GM19025 (cell line): ENCODE measurements at regions not wholly inside any gene's neighbourhood (a gene's known extent, or its start where the extent isn't known, plus 50 kb on each side); places are given as distances from the start of the nearest gene placed in this dataset.

Experiments used
- ATAC-seq: cut with Tn5 transposase; IDR thresholded peaks from one replicate; pipeline ENCODE4 v1.9.1; 2021; ENCODE audit warnings: mild to moderate bottlenecking, low read depth, moderate library complexity; ENCODE audit not compliant: unreplicated experiment

DNA sequence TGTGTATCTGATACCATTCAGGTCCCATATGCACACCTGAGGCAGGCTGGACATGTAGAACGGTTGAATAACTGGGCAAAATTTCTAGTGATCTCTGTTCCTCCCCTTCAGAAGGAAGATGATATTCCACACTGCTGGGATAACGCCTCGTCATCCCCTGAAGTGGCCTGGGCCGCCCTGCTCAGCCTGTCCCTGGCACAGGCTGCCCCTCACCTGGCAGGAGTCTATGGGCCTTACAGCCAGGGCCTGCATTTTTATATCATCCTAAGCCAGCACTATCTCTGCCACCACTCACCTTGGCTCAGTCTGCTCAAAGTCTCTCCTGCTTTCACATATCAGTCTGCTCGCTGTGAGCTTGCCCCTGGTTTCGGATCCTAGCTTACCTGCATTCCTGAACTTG is 209.2 kb downstream of the CSNK2A3 start:
- ATAC-seq, result no peak

DNA sequence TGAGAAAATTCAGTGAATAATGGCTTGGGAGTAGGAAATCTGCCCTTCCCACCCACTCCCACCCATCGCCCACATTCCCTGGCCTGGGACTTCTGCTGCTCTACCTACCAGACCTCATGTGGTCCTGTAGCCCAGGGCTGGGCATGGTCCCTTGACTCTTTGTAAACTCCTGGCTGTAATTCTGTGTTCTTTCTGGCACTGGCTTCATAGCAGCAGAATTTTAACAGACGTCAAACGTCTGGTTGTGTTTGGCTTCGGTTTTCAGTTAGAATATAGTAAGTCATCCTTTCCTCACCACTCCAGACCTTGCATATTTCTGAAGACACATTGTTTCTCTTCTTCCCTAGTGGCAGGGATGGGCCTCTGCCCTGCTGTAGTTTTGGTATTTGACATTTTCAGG is 210.6 kb downstream of the CSNK2A3 start:
- no peak for ATAC-seq

DNA sequence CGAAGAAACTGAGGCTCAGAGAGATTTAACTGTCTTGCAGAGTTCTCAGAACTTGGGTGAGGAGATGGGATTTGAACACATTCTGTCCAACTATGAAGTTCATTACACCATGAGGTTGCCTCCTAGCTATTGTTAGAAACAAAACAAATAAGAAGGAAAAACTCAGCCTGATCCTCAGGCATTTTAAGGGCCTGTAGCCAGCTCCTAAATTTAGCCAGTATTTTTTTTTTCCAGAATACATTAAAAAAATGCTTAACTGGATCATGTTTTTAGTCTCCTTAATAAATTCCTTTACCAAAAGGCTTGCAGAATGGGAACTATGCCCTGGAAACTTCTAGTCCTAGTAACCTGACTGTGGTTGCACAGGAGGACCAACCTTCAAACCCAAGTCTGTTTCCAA is 212.0 kb downstream of the CSNK2A3 start:
- ATAC-seq, result no peak

DNA sequence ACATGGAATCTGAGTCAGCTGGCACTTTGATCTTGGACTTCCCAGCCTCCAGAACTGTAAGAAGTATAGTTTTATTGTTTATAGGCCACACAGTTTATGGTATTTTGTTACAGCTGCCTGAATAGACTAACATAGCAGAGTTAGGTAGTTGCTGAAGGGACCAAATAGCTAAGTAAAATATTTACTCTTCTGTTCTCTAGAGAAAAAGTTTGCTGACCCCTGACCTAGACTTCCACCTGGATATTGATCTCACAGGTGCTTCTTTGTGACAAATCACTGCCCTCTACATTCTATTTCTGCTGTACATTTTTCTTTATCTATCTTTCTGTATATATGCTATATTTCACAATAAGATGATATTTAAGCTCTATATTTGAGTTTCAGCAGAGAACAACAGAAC is 212.5 kb downstream of the CSNK2A3 start:
- no peak for ATAC-seq

DNA sequence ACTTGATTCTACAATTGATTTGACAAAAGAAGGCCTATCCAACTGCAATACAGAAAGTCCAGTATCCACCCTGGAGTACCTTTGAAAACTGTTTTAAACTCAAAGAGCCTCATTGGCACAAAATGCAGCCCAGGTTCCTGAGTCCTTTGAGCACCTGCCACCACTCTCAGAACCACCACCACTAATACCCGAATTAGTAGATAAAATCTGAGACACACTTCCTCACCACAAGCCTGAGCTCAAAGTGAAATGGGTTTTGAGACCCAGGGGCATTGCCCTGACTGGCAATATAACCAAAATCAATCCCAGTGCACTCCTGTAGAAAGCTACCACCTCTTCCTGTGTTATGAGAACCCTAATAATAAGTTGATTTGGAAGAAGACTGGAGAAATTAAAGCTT is 215.7 kb downstream of the CSNK2A3 start:
- ATAC-seq, result no peak

DNA sequence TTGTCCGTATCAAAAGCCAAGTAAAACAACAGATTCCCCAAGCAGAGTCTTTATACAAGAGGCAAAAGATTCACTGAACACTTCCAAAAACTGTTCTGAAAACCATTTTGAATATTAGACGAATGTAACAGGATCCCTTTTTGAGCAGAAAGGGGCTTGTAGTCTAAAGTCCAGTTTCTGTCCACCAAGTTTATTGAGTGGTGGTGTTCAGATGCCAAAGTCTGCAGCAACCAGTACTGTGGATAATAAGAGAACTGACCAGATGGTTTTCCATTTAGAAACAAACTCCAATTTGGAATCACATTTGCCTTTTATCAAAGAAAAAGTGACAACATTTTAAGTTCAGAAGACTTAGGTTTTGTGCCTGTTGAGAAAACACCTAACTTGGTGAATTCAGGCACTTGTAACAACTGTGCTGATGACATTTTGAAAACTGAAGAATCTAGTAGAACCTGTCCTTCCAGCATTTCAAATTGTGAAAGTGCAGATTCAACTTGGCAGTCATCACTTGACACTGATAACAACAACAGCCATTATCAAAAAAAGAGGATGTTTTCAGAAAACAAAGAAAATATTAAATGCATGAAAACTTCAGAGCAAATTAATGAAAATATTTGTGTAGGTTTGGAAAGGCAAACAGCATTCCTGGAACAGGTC is 217.1 kb downstream of the CSNK2A3 start:
- no peak for ATAC-seq

DNA sequence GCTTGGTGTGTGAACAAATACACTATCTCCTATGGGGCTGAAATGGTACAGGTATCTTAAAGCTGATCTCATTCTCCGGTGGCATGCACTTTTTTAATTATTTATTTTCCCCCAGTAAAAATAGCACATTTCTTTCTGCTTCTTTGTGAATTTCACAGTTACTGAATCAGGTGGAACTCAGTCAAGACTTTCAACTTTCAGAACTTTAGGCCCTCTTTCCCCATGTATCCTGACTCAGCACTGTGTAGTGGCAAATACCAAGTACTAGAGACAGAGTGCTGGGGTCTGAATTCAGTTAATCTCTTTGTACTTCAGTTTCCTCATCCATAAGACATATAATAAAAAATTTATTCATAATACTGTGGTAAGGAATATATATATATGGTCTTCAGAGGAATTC is 223.9 kb downstream of the CSNK2A3 start:
- no peak for ATAC-seq

DNA sequence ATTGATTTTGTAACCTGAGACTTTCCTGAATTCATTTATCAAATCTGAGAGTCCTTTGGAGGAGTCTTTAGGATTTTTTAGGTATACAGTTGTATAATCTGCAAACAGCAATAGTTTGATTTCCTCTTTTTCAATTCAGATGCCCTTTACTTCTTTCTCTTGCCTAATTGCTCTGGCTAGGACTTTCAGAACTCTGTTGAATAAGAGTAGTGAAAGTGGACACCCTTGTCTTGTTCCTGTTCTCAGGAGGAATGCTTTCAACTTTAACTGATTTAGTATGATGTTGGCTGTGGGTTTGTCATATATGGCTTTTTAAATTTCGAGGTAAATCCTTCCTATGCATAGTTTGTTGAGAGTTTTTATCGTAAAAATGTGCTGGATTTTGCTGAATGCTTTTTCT is 227.4 kb downstream of the CSNK2A3 start:
- no peak for ATAC-seq

DNA sequence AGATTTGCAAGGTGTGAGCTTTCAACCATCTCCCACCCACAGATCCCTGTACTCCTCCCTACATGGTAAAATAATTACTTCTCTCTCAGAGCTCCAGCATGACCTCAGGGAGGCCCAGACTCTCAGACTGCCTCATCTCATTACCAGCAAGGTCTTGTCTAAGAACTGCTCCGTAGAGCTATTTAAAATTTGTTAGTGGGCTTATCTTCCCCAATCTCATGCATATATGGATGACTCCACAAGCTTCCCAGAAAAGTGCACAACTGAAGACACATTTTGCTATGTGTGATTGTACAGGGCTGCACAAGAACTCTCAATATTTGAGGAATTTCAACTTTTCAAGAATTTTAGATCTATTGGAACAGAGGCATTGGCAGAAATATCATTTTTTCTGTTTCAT is 230.3 kb downstream of the CSNK2A3 start:
- ATAC-seq, result no peak

DNA sequence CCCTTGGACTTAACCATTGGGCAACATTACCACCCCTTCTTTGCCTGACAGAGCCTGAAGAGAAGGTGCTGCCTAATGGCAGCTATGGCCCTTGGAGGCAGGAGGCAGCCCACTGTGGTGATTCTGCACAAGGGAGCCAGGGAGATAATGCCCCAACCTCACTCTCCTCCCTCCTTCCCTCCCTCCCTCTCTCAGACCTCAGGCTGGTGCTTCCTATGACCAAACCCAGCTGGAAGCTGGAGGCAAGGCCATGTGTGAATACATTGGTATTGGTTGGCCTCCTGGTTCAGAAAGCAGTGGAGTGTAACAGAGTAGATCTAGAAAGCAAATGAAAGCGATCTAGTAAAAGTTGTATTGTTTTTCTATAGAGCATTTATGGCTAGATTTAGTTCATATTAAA is 233.1 kb downstream of the CSNK2A3 start:
- no peak for ATAC-seq

DNA sequence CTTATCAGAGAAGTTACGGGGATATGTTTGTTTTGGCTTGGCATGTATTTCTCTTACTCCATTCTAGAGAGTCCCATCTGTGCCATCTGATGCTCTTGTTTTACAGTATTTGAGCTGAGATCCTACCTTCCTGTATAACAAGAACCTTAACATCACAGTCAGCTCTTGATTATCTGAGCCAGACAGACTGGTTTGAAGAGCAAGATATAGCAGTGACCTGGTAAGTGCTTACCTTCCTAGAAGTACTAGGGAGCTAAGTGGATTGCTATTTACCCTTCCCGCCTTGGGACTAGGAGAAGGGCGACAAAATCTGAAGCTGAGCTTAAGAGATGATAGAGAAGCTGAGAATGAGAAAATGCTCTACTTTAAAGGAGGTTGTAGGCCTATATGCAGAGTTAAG is 235.3 kb downstream of the CSNK2A3 start:
- ATAC-seq, result no peak

DNA sequence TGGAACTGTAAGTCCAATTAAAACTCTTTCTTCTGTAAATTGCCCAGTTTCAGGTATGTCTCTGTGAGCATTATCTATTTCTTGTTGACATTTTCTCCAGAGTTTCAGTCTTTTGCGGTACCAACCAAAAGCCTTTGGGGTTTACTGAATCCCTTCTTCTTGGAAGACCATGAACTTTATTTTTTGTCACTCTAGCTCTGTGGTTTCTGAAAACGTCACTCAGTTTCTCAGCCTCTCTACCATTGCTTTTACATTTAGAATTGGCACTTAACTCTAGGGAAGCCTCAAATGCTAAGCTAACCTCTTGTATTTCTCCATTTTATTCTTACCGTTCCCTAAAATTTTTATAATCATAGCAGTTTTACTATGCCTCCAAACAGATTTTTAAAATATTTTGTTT is 237.6 kb downstream of the CSNK2A3 start:
- ATAC-seq, result no peak

DNA sequence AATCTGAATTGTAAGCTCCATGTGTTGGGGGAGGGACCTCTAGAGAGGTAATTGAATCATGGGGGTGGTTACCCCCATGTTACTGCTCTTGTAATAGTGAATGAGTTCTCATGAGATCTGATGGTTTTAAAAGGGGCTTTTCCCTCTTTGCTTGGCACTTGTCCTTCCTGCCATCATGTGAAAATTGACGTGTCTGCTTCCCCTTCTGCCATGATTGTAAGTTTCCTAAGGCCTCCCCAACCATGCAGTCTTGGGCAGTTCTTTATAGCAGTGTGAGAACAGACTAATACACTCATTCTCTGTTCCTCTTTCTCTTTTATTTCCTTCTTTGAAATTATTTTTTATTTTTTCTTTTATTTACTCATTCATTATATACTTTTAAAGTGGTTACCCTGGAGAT is 239.4 kb downstream of the CSNK2A3 start:
- no peak for ATAC-seq

DNA sequence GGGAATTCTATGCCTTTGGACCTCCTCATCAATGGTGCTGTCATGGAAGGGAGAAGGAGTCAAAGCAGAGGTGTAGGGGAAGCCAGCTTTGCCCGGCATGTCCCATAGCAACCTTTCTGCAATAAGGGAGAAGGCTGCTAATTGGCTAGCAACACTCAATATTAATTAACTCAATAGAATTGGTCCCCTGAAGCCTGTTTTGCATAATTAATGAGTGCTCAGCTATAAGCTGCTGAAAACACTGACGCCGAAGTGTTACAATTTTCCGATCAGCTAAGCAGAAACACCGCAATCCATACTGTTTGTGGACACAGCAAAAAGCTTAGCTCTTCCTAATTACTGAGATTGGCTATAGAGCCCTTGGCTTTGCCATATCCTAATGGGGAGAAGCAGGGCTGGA is 245.0 kb downstream of the CSNK2A3 start:
- no peak for ATAC-seq

DNA sequence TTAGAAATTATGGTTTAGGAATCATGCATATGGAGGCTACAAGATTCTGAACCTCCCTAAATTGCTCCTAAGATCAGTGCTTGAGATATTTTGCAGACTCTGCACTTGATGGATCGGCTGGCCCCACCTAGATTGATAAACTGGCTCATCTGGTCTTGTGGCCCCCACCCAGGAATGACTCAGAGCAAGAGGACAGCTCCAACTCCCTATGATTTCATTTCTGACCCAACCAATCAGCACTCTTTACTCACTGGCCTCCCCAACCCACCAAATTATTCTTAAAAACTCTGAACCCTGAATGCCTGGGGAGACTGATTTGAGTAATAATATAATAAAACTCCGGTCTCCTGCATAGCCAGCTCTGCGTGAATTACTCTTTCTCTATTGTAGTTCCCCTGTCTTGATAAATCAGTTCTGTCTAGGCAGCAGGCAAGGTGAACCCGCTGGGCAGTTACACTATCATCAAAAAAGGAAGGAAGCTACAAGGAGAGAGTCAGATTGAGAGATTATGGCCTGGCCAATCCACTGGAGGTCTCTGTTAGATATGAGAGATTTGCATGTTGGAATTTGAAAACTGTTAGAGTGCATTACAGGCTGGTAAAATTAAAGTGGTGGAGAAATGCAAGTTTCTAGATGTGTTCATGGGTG is 245.8 kb downstream of the CSNK2A3 start:
- ATAC-seq, result no peak

DNA sequence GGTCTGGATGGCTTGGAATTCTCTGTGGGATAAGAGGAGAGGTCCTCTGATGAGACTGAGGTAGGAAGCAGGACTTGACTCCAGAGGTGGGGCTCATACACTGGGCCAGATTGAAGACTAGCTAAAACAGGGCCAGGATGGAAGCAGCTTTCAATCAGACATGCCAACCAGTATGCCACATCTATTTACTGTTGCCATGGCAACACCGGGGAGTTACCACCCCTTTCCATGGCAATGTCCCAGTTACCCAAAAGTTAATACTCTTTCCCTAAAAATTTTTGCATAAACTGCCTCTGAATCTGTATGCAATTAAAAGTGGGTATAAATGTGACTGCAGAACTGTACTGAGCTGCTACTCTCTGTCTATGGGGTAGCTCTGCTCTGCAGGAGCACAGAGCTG is 247.5 kb upstream of the ZBED5 start:
- ATAC-seq, result no peak

DNA sequence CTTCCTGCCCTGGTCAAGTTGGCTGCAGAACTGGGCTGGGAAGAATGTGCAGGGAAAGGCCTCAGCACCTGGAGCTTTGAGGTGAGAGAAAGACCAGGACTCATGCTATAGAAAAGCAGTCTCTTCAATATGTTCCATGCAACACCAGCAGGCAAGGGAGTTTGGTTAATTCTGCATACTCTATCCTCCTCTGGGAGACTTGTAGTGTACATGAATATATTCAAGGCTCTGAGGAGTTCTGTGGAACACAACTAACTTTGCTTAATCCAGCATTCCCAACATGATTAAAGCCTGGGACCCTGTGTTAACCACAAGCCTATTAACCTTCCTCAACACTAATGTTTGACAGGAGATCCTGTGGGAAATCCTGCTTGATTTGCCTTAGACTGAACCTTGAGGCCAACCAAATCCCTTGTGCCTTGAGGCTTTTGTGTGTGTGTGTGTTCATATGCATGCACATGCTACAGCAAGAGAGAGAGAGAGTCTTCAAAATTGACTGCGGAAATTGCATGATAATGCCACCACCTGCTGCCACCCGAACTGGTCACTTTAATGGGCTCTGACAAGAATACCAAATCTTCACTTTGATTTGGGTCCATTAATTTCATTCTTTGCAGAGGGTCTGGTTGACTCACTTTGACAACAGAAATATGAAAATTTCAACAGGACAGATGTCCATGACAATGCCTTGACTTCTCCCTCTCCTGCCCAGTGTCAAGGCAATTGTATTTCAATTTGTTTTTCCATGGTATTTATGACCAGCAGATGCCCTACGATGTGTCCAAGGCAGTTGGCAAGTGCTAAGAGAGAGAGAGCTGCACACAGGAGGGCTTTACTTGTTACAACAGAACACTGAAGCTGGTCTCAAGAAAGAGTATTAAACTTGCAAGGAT is 238.2 kb upstream of the ZBED5 start:
- ATAC-seq, result no peak

DNA sequence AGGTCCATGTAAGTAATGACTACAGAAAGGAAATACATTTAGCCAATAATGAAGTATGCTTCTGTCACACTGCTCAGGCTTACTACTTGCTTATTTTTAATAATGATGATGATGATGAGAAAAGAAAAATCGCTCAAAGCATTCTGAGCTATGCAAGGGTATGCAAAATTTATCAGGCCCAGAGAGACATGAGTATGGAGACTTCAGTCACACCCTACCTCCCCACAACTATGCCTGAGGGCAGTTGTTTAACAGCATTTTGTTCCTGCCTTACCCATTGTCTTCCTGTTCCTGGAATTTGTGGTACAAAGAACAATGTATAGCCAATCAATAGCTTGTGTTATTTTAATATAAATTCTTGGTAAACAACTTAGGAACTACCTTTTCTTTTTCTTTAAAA is 232.6 kb upstream of the ZBED5 start:
- no peak for ATAC-seq

DNA sequence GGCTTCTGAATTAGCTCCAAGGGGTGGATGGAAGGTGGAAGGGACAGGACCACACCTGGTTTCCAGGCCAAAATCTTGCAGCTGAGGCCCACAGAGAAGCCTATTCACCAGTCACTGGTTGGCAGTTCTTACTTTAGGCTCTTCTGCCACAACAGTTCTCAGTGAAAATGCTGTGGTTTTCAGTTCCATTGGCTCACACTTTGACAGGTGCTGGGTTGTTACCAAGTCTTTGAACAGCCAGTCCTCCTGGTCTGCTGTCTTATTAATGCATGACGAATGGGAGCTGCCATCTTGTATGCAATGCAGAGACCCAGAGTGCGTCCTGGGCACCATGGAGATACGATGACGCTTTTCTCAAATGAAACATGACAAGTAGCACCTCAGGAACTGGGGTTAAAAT is 232.0 kb upstream of the ZBED5 start:
- ATAC-seq, result no peak

DNA sequence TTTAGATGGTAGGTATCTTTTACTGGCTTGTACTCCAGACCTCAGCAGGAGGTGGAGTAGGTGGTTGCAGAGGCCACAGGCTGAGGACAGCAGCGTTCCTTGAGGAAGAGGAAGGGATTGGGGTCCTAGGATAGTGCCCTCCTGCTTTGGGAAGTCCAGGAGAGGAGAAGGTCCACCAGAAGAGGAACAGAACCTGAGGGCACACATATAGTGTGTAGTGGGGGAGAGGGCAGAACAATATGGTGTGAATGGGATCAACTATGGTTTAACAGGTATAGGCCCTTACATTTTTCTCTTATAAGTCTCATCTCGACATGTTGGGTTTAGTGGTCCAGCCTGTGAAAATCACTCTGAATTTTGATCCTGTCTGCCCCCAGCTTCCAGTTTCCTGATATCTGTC is 229.1 kb upstream of the ZBED5 start:
- no peak for ATAC-seq

DNA sequence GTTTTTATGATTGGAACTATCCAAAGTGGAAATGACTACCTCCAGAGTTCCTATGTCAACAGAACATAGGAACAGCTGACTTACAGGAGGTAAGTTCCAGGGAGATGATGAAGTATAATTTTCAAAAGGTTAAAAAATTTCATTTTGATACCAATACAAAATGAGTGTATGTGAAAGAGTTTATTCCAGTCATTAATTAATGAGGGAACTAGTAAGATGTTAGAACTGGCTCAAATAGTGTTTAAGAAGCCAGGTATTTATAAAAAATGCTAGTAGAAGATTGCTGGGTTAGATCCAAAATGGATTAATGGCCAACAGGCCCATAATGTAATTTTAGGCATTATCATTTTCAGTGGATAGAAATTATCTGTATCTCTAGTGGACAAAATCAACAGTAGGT is 227.7 kb upstream of the ZBED5 start:
- ATAC-seq, result no peak

DNA sequence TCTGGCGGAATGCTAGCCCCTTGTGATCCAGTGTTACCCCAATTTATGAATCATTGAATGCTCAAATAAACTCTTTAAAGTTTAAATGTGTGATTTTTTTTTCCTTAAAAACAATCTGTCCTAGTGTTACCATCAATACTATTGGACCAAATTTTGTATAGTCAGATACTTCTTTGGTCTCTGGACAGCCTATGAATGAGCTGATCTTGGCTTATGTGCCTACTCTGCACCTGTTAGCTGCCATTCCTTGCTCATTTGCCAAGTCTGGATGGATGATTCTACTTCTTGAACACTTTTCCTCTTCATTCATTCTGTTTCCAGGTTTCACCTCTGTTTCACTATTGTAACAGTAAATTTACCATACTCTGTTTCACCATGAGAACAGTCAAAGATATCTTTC is 226.5 kb upstream of the ZBED5 start:
- no peak for ATAC-seq
